ENCODE measurements at regions not wholly inside any gene's neighbourhood (a gene's known extent, or its start where the extent isn't known, plus 50 kb on each side); places are given as distances from the start of the nearest gene placed in this dataset.

GRCh38 chr4:175127314-175127713 lies 209.2 kb downstream of the ADAM29 start:
- DNase-seq (ENCODE audit: low spot score): no peak

- DNase-seq (ENCODE audit: low spot score): no peak
Observed at GRCh38 chr4:175129797-175130196, 211.6 kb downstream of the ADAM29 start.

GRCh38 chr4:175139205-175139604 lies 221.0 kb downstream of the ADAM29 start:
- no peak for DNase-seq (ENCODE audit: low spot score)

- no peak for DNase-seq (ENCODE audit: low spot score)
Observed at GRCh38 chr4:175143116-175143515, 225.0 kb downstream of the ADAM29 start.

- no peak for DNase-seq (ENCODE audit: low spot score)
Observed at GRCh38 chr4:175146799-175147198, 228.6 kb downstream of the ADAM29 start.

GRCh38 chr4:175147233-175147632 lies 229.1 kb downstream of the ADAM29 start:
- no peak for DNase-seq (ENCODE audit: low spot score)

GRCh38 chr4:175166020-175166419 lies 247.9 kb downstream of the ADAM29 start:
- no peak for DNase-seq (ENCODE audit: low spot score)

- no peak for DNase-seq (ENCODE audit: low spot score)
Observed at GRCh38 chr4:175176710-175177109, 258.6 kb downstream of the ADAM29 start.

- DNase-seq (ENCODE audit: low spot score): no peak
Observed at GRCh38 chr4:175190654-175191053, 272.5 kb downstream of the ADAM29 start.

GRCh38 chr4:175198056-175198455 lies 279.9 kb downstream of the ADAM29 start:
- no peak for DNase-seq (ENCODE audit: low spot score)

- DNase-seq (ENCODE audit: low spot score): no peak
Observed at GRCh38 chr4:175215208-175215607, 297.1 kb downstream of the ADAM29 start.

GRCh38 chr4:175215657-175216056 lies 297.5 kb downstream of the ADAM29 start:
- DNase-seq (ENCODE audit: low spot score): no peak

- no peak for DNase-seq (ENCODE audit: low spot score)
Observed at GRCh38 chr4:175229154-175229553, 311.0 kb downstream of the ADAM29 start.

- DNase-seq (ENCODE audit: low spot score): no peak
Observed at GRCh38 chr4:175234162-175234561, 316.0 kb downstream of the ADAM29 start.

- DNase-seq (ENCODE audit: low spot score): no peak
Observed at GRCh38 chr4:175238827-175239517, 320.8 kb downstream of the ADAM29 start.

- DNase-seq (ENCODE audit: low spot score): no peak
Observed at GRCh38 chr4:175246941-175247340, 328.8 kb downstream of the ADAM29 start.

GRCh38 chr4:175252642-175253041 lies 334.5 kb downstream of the ADAM29 start:
- DNase-seq (ENCODE audit: low spot score): no peak

- DNase-seq (ENCODE audit: low spot score): no peak
Observed at GRCh38 chr4:175253184-175253902, 335.2 kb downstream of the ADAM29 start.

GRCh38 chr4:175263537-175263936 lies 345.4 kb downstream of the ADAM29 start:
- DNase-seq (ENCODE audit: low spot score): no peak

- DNase-seq (ENCODE audit: low spot score): no peak
Observed at GRCh38 chr4:175271010-175271630, 353.0 kb downstream of the ADAM29 start.

- no peak for DNase-seq (ENCODE audit: low spot score)
Observed at GRCh38 chr4:175273995-175274753, 356.0 kb downstream of the ADAM29 start.

GRCh38 chr4:175277816-175278215 lies 359.7 kb downstream of the ADAM29 start:
- DNase-seq (ENCODE audit: low spot score): no peak
